HG02852 (cell line): ENCODE measurements at regions not wholly inside any gene's neighbourhood (a gene's known extent, or its start where the extent isn't known, plus 50 kb on each side); places are given as distances from the start of the nearest gene placed in this dataset.
A peak's percentile ranks its signal among the peaks of the same experiment; 100 is the strongest.

Experiments used
- ATAC-seq: cut with Tn5 transposase; IDR thresholded peaks from one replicate; pipeline ENCODE4 v1.9.1; 2021; ENCODE audit warnings: mild to moderate bottlenecking, moderate library complexity; ENCODE audit not compliant: unreplicated experiment

GRCh38 chr6:100138346-100139022, 144.5 kb upstream of the MCHR2 start:
- ATAC-seq = no peak

- no peak for ATAC-seq
Measured at GRCh38 chr6:100137759-100138158, 143.7 kb upstream of the MCHR2 start.

GRCh38 chr6:100136590-100136989, 142.6 kb upstream of the MCHR2 start:
- no peak for ATAC-seq

GRCh38 chr6:100135977-100136376, 142.0 kb upstream of the MCHR2 start:
- ATAC-seq = no peak

- no peak for ATAC-seq
Measured at GRCh38 chr6:100134703-100135102, 140.7 kb upstream of the MCHR2 start.

GRCh38 chr6:100134297-100134696, 140.3 kb upstream of the MCHR2 start:
- no peak for ATAC-seq

- no peak for ATAC-seq
Measured at GRCh38 chr6:100132005-100132404, 138.0 kb upstream of the MCHR2 start.

GRCh38 chr6:100130630-100131029, 136.6 kb upstream of the MCHR2 start:
- ATAC-seq = no peak

- peak; percentile 82 for ATAC-seq
Measured at GRCh38 chr6:100126790-100127484, 132.9 kb upstream of the MCHR2 start.

GRCh38 chr6:100121854-100122609, 128.0 kb upstream of the MCHR2 start:
- ATAC-seq = no peak

GRCh38 chr6:100119261-100119660, 125.2 kb upstream of the MCHR2 start:
- ATAC-seq = no peak

GRCh38 chr6:100118301-100118700, 124.3 kb upstream of the MCHR2 start:
- no peak for ATAC-seq

- ATAC-seq = no peak
Measured at GRCh38 chr6:100117680-100118079, 123.7 kb upstream of the MCHR2 start.

- peak; percentile 79 for ATAC-seq
Measured at GRCh38 chr6:100116411-100117194, 122.6 kb upstream of the MCHR2 start.

- no peak for ATAC-seq
Measured at GRCh38 chr6:100115407-100116101, 121.5 kb upstream of the MCHR2 start.

GRCh38 chr6:100112855-100113508, 119.0 kb upstream of the MCHR2 start:
- no peak for ATAC-seq

GRCh38 chr6:100105919-100106529, 112.0 kb upstream of the MCHR2 start:
- no peak for ATAC-seq

- ATAC-seq = no peak
Measured at GRCh38 chr6:100105138-100105537, 111.1 kb upstream of the MCHR2 start.

- ATAC-seq = no peak
Measured at GRCh38 chr6:100103931-100104330, 109.9 kb upstream of the MCHR2 start.

- ATAC-seq = no peak
Measured at GRCh38 chr6:100103194-100103593, 109.2 kb upstream of the MCHR2 start.
